ENCODE measurements at regions not wholly inside any gene's neighbourhood (a gene's known extent, or its start where the extent isn't known, plus 50 kb on each side); places are given as distances from the start of the nearest gene placed in this dataset.

DNA sequence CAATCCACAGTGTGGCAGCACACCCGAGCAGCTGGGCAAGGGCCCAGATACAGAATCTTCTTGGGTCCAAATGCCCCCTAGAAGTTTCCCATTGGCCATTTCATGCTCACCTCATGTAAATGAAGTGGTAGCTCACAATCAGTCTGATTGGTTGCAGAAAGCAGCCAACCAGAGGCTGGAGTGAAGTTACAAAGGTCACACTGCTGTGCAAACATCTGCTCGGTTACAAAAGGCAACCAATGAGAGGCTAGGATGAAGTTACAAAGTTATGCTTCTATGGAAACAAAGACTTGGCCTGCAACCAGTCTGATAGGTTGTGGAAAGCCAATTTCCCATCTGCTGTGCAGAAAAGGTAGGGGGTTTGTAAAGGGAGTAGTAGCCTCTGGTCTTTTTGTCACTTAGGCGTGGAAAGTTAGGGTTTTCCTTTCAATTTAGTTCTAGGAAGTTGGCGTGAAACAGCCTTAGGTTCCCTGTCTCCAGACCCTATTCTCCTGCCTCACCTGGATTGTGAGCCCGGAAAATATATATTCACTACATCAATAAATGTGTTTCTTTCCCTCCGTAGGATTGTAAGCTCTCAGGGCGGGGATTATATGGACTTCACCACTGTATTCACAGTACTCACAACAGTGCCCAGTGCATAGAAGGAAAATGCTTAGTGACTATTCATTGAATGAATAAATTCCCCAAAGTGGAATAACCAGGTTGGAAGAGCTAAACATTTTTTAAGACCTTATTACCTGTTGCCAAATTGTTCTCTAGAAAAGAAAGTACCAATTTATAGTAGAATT is 91.9 kb downstream of the URB2 start:
- Mint-ChIP-seq H3K4me3 (no peak overlapping the region), H3K9me3 (peaks cover 31% of the 10 kb centered on the region), H3K4me1 (peaks cover 17% of the 10 kb centered on the region), H3K27me3 (ENCODE audit: low read depth) (no peaks in the 10 kb centered on the region), H3K27ac (no peak overlapping the region), H3K36me3 (peaks cover 6% of the 10 kb centered on the region)
- DNase-seq (ENCODE audit: low spot score in 2 of 2, unreplicated experiment in 2 of 2): no peak
- TF ChIP-seq, protein P1, sequence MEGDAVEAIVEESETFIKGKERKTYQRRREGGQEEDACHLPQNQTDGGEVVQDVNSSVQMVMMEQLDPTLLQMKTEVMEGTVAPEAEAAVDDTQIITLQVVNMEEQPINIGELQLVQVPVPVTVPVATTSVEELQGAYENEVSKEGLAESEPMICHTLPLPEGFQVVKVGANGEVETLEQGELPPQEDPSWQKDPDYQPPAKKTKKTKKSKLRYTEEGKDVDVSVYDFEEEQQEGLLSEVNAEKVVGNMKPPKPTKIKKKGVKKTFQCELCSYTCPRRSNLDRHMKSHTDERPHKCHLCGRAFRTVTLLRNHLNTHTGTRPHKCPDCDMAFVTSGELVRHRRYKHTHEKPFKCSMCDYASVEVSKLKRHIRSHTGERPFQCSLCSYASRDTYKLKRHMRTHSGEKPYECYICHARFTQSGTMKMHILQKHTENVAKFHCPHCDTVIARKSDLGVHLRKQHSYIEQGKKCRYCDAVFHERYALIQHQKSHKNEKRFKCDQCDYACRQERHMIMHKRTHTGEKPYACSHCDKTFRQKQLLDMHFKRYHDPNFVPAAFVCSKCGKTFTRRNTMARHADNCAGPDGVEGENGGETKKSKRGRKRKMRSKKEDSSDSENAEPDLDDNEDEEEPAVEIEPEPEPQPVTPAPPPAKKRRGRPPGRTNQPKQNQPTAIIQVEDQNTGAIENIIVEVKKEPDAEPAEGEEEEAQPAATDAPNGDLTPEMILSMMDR (IDR thresholded peaks at IDR 0.05; ENCODE audit: unreplicated experiment): no peak

DNA sequence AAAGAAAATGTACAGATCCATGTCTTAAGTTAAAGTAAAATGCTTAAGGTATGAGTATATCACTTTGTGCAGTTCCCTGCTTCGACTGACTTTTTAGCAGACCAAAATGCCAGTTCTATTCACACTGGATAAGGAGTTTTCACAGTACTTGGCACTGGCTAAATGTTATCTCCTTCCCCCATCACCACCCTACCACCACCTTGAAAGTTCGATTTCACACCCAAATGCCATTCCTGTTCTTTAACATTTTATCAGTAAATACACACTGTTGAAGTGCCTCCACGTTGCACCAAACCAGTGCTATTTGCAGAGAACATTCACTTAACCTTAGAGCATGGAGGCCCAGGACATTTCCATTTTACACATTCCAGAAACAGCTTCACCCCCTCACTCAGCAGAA is 100.0 kb downstream of the URB2 start:
- no peak for DNase-seq (ENCODE audit: low spot score in 2 of 2, unreplicated experiment in 2 of 2)
- H3K9me3 Mint-ChIP-seq: peaks cover 28% of the 10 kb centered on the region
- H3K36me3 Mint-ChIP-seq: peaks cover 7% of the 10 kb centered on the region
- H3K4me1 Mint-ChIP-seq: no peaks in the 10 kb centered on the region
- H3K4me3 Mint-ChIP-seq: no peak overlapping the region
- peaks cover 5% of the 10 kb centered on the region for H3K27me3 Mint-ChIP-seq (ENCODE audit: low read depth)
- TF ChIP-seq, protein P1 (IDR thresholded peaks at IDR 0.05; ENCODE audit: unreplicated experiment): no peak
- no peak overlapping the region for H3K27ac Mint-ChIP-seq

DNA sequence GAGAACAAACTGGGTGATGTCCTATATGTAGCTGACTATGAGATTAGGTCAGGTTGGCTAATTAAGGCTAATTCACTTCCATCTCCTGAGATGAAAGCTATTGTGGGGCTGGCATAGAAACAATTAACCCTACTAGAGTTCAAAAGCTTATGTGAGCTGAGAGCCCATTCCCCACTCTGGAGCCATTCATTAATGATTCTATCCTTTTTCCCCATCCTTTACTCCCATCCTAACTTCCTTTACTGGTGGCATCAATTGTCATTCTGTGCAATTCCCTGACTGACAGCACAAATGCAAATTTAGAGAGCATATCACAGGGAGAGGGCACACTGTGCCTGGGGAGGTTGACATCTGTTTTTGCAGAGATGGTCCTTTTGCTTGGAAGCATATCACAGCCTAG is 103.9 kb downstream of the URB2 start:
- Mint-ChIP-seq H3K27me3 (ENCODE audit: low read depth) (peaks cover 5% of the 10 kb centered on the region), H3K4me3 (no peak overlapping the region), H3K27ac (no peak overlapping the region), H3K4me1 (no peaks in the 10 kb centered on the region), H3K36me3 (no peaks in the 10 kb centered on the region), H3K9me3 (peaks cover 14% of the 10 kb centered on the region)
- no peak for DNase-seq (ENCODE audit: low spot score in 2 of 2, unreplicated experiment in 2 of 2)
- TF ChIP-seq, protein P1 (IDR thresholded peaks at IDR 0.05; ENCODE audit: unreplicated experiment): no peak

DNA sequence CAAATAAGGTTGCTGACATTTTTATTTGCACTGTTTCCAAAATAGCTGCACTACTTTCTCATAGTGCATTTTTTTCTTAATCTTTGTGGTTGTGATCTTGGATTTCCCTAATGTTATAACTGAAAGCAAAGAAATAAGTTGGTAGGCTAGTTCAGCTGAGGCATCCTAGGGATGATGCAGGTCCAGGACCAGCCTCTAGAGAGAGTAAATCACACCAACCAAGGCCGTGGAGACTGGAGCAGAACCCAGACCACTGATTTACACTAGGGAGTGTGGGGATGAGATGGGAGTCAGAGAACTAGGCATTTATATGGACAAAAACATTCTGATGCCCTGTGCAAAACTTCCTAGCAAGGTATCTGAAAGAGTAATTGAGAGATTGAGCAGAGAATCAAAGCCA is 104.5 kb downstream of the URB2 start:
- TF ChIP-seq, protein P1 (IDR thresholded peaks at IDR 0.05; ENCODE audit: unreplicated experiment): no peak
- DNase-seq (ENCODE audit: low spot score in 2 of 2, unreplicated experiment in 2 of 2): no peak
- H3K4me1 Mint-ChIP-seq: no peaks in the 10 kb centered on the region
- no peak overlapping the region for H3K27ac Mint-ChIP-seq
- H3K4me3 Mint-ChIP-seq: no peak overlapping the region
- H3K36me3 Mint-ChIP-seq: no peaks in the 10 kb centered on the region
- peaks cover 5% of the 10 kb centered on the region for H3K27me3 Mint-ChIP-seq (ENCODE audit: low read depth)
- H3K9me3 Mint-ChIP-seq: peaks cover 14% of the 10 kb centered on the region

DNA sequence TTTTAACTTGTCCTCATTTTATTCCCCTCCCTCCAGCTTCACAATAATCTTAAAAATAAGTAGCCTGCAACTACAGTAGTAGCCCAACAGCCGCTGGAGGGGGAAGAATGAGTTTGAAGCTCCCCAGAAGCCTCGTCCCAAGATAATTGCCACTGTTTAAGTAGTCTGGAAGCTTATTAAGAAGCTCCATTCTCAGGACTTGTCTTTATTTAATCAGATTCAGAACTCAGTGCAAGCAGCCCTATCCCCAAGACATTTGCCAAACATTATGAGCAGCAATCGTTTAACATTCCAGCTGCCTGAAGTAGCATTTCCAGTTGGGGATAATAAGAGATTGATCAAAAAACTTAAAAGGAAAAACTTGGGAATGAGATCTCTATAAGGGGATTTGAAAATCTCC is 106.0 kb downstream of the URB2 start:
- Mint-ChIP-seq H3K27ac (no peak overlapping the region), H3K36me3 (peaks cover 3% of the 10 kb centered on the region), H3K4me3 (no peak overlapping the region), H3K9me3 (peaks cover 19% of the 10 kb centered on the region), H3K27me3 (ENCODE audit: low read depth) (peaks cover 5% of the 10 kb centered on the region), H3K4me1 (no peaks in the 10 kb centered on the region)
- TF ChIP-seq, protein P1 (IDR thresholded peaks at IDR 0.05; ENCODE audit: unreplicated experiment): no peak
- DNase-seq (ENCODE audit: low spot score in 2 of 2, unreplicated experiment in 2 of 2): no peak

Measured in mesothelial cell of epicardium (in vitro differentiated cells).